ENCODE measurements at regions not wholly inside any gene's neighbourhood (a gene's known extent, or its start where the extent isn't known, plus 50 kb on each side); places are given as distances from the start of the nearest gene placed in this dataset.

- TF ChIP-seq CTCF (IDR thresholded peaks at IDR 0.05) = no peak
- no peak for TF ChIP-seq POLR2A (IDR thresholded peaks at IDR 0.05)
- no peak for TF ChIP-seq POLR2AphosphoS5 (IDR thresholded peaks at IDR 0.05; ENCODE audit: insufficient read depth in 1 of 2, low read depth in 1 of 2)
- Histone ChIP-seq H3K36me3 (no peaks in the 10 kb centered on the region), H3K27ac (no peak overlapping the region), H3K27me3 (no peaks in the 10 kb centered on the region), H3K9me3 (no peaks in the 10 kb centered on the region), H3K4me3 (no peak overlapping the region), H3K4me1 (peaks cover 8% of the 10 kb centered on the region)
- no peak for DNase-seq (ENCODE audit: extremely low spot score in 2 of 2)
- intact Hi-C loops (cut with DNase I) = loop anchor here (10.0 kb wide), 1 partner anchor 50 kb away; no protein-coding TSS in a partner anchor
Observed at GRCh38 chr14:58805057-58805456, 167.3 kb downstream of the DACT1 start.

- intact Hi-C loops (cut with DNase I) = loop anchor here (10.0 kb wide), 1 partner anchor 51 kb away; no protein-coding TSS in a partner anchor
Observed at GRCh38 chr14:58805605-58806409, 168.0 kb downstream of the DACT1 start.

GRCh38 chr14:58807191-58807590 lies 169.4 kb downstream of the DACT1 start:
- Histone ChIP-seq H3K9me3 (no peaks in the 10 kb centered on the region), H3K36me3 (no peaks in the 10 kb centered on the region), H3K27me3 (no peaks in the 10 kb centered on the region), H3K27ac (no peak overlapping the region), H3K4me3 (no peak overlapping the region), H3K4me1 (peaks cover 8% of the 10 kb centered on the region)
- DNase-seq (ENCODE audit: extremely low spot score in 2 of 2) = no peak
- no peak for TF ChIP-seq POLR2AphosphoS5 (IDR thresholded peaks at IDR 0.05; ENCODE audit: insufficient read depth in 1 of 2, low read depth in 1 of 2)
- TF ChIP-seq POLR2A (IDR thresholded peaks at IDR 0.05) = no peak
- no peak for TF ChIP-seq CTCF (IDR thresholded peaks at IDR 0.05)
- intact Hi-C loops (cut with DNase I) = loop anchor here (10.0 kb wide), 1 partner anchor 52 kb away; no protein-coding TSS in a partner anchor

More at GRCh38 chr14:58805605-58806409, 168.0 kb downstream of the DACT1 start:
- Histone ChIP-seq H3K4me3 (no peak overlapping the region), H3K27ac (no peak overlapping the region), H3K36me3 (no peaks in the 10 kb centered on the region), H3K9me3 (no peaks in the 10 kb centered on the region), H3K27me3 (no peaks in the 10 kb centered on the region), H3K4me1 (peaks cover 8% of the 10 kb centered on the region)
- TF ChIP-seq POLR2A (IDR thresholded peaks at IDR 0.05) (no peak), POLR2AphosphoS5 (IDR thresholded peaks at IDR 0.05; ENCODE audit: insufficient read depth in 1 of 2, low read depth in 1 of 2) (no peak), CTCF (IDR thresholded peaks at IDR 0.05) (no peak)
- no peak for DNase-seq (ENCODE audit: extremely low spot score in 2 of 2)

- TF ChIP-seq POLR2A (IDR thresholded peaks at IDR 0.05) = no peak
- no peak for TF ChIP-seq CTCF (IDR thresholded peaks at IDR 0.05)
- TF ChIP-seq POLR2AphosphoS5 (IDR thresholded peaks at IDR 0.05; ENCODE audit: insufficient read depth in 1 of 2, low read depth in 1 of 2) = no peak
- Histone ChIP-seq H3K4me1 (peaks cover 8% of the 10 kb centered on the region), H3K27me3 (no peaks in the 10 kb centered on the region), H3K36me3 (no peaks in the 10 kb centered on the region), H3K27ac (no peak overlapping the region), H3K9me3 (no peaks in the 10 kb centered on the region), H3K4me3 (no peak overlapping the region)
- intact Hi-C loops (cut with DNase I) = loop anchor here (10.0 kb wide), 1 partner anchor 54 kb away; no protein-coding TSS in a partner anchor
- no peak for DNase-seq (ENCODE audit: extremely low spot score in 2 of 2)
Observed at GRCh38 chr14:58808828-58809227, 171.1 kb downstream of the DACT1 start.

- peaks cover 8% of the 10 kb centered on the region for H3K4me1 ChIP-seq
- no peak overlapping the region for H3K27ac ChIP-seq
- no peak for DNase-seq (ENCODE audit: extremely low spot score in 2 of 2)
- TF ChIP-seq POLR2A (IDR thresholded peaks at IDR 0.05) (no peak), CTCF (IDR thresholded peaks at IDR 0.05) (no peak)
- H3K27me3 ChIP-seq = no peaks in the 10 kb centered on the region
- H3K9me3 ChIP-seq = no peaks in the 10 kb centered on the region
- H3K36me3 ChIP-seq = no peaks in the 10 kb centered on the region
- no peak overlapping the region for H3K4me3 ChIP-seq
- intact Hi-C loops (cut with DNase I) = loop anchor here (10.0 kb wide), 1 partner anchor 55 kb away; no protein-coding TSS in a partner anchor
Observed at GRCh38 chr14:58809520-58809919, 171.8 kb downstream of the DACT1 start.

Data from vagina (tissue), 2 donors.